IMR-90 (cell line): ENCODE measurements at regions not wholly inside any gene's neighbourhood (a gene's known extent, or its start where the extent isn't known, plus 50 kb on each side); places are given as distances from the start of the nearest gene placed in this dataset.

Source experiments
- BHLHE40 ChIP-seq: fragments of 150-350 bp; IDR thresholded peaks from 2 replicates; pipeline ENCODE4 v1.6.1; 2016; ENCODE audit warnings: mild to moderate bottlenecking, low read depth, low read length
- CEBPB ChIP-seq: IDR thresholded peaks from 2 replicates; pipeline ENCODE4 v1.6.1; 2012; ENCODE audit warnings: low read depth, low read length, improper control_type of control experiment
- POLR2A ChIP-seq: IDR thresholded peaks from 2 replicates; pipeline ENCODE4 v1.6.1; 2012; ENCODE audit warnings: mild to moderate bottlenecking, low read depth, low read length
- SMC3 ChIP-seq: fragments of 150-350 bp; IDR thresholded peaks from 2 replicates; pipeline ENCODE4 v1.6.1; 2016; ENCODE audit warnings: low read depth, mild to moderate bottlenecking, antibody characterized with exemption, low read length, moderate library complexity
- TF ChIP-seq, protein P1 (sequence below): conservative IDR thresholded peaks from 2 replicates; pipeline ENCODE4 v1.5.1; 2012; ENCODE audit warnings: mild to moderate bottlenecking, low read depth, low read length, improper control_type of control experiment
- TF ChIP-seq, protein P2 (sequence below): fragments of 150-350 bp; IDR thresholded peaks from 2 replicates; pipeline ENCODE4 v1.6.1; 2017; ENCODE audit warnings: mild to moderate bottlenecking, antibody characterized with exemption, low read length, low read depth

DNA sequence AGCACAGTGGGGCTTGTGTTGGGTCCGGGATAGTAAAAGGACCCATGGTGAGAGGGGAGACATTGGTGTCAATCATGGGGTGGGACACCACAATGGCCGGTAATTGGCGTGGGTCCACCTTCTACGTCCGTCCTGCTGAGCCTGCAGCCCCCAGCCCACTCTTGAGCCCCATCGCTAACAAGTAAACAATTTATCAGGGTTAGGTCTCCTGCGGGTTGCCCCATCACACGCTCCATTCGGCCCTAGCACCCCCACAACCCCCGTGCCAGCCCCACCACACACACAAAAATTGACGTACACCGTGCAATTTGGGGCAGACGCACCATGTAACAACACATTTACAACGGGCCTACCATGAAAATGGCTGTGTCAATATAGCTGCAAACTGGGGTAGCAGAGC is 86.5 kb upstream of the HTATIP2 start:
- TF ChIP-seq POLR2A, result no peak
- TF ChIP-seq, protein P1, sequence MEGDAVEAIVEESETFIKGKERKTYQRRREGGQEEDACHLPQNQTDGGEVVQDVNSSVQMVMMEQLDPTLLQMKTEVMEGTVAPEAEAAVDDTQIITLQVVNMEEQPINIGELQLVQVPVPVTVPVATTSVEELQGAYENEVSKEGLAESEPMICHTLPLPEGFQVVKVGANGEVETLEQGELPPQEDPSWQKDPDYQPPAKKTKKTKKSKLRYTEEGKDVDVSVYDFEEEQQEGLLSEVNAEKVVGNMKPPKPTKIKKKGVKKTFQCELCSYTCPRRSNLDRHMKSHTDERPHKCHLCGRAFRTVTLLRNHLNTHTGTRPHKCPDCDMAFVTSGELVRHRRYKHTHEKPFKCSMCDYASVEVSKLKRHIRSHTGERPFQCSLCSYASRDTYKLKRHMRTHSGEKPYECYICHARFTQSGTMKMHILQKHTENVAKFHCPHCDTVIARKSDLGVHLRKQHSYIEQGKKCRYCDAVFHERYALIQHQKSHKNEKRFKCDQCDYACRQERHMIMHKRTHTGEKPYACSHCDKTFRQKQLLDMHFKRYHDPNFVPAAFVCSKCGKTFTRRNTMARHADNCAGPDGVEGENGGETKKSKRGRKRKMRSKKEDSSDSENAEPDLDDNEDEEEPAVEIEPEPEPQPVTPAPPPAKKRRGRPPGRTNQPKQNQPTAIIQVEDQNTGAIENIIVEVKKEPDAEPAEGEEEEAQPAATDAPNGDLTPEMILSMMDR, result no peak
- no peak for TF ChIP-seq SMC3
- TF ChIP-seq BHLHE40, result no peak
- TF ChIP-seq, protein P2, sequence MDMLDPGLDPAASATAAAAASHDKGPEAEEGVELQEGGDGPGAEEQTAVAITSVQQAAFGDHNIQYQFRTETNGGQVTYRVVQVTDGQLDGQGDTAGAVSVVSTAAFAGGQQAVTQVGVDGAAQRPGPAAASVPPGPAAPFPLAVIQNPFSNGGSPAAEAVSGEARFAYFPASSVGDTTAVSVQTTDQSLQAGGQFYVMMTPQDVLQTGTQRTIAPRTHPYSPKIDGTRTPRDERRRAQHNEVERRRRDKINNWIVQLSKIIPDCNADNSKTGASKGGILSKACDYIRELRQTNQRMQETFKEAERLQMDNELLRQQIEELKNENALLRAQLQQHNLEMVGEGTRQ, result no peak
- TF ChIP-seq CEBPB, result no peak
